ENCODE measurements at regions not wholly inside any gene's neighbourhood (a gene's known extent, or its start where the extent isn't known, plus 50 kb on each side); places are given as distances from the start of the nearest gene placed in this dataset.

- no peak overlapping the region for H3K4me3 ChIP-seq (ENCODE audit: low read depth, poor library complexity, severe bottlenecking)
- DNase-seq (ENCODE audit: low spot score in 2 of 2), result no peak
- WGBS, 2 donors, result 72 to 84% methylated on average over 13 to 14 of the region's 19 CpGs
- intact Hi-C loops (cut with DNase I; ENCODE audit: low total_unique reads), result no loop called here
- no peak for TF ChIP-seq POLR2A (IDR thresholded peaks at IDR 0.05)
- TF ChIP-seq CTCF (IDR thresholded peaks at IDR 0.05), result no peak
Observed at GRCh38 chr12:124617615-124618014, 50.2 kb upstream of the NCOR2 start.

Data from lower leg skin (tissue), 4 donors.